GM21723 (cell line): ENCODE measurements at regions not wholly inside any gene's neighbourhood (a gene's known extent, or its start where the extent isn't known, plus 50 kb on each side); places are given as distances from the start of the nearest gene placed in this dataset.
"Not testable (repeated sequence)": the region's sequence is repeated elsewhere in the genome, so short reads cannot be mapped to it uniquely, and the experiment has no call there.

ENCODE experiments used
- ATAC-seq: cut with Tn5 transposase; IDR thresholded peaks from one replicate; pipeline ENCODE4 v1.9.1; 2021; ENCODE audit warnings: mild to moderate bottlenecking, moderate library complexity; ENCODE audit not compliant: unreplicated experiment

DNA sequence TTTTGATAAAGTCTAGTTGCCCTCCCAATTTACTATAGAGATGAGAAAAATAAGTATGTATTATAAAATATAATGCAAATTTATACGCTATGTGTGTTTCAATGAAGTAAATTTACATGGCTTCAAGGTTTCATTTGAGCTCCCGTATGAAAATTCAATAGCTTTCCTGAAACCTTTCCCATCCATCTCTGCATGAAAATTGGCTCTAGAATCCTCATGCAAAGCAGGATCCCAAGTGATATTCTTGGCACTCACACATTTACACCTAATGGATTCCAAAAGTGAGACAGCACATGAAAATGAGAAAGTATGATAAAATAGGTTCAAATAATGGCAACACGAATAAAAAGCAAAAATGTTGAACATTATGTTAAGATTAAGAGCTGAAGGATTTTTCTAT is 1595.8 kb upstream of the SEL1L start:
- no peak for ATAC-seq

DNA sequence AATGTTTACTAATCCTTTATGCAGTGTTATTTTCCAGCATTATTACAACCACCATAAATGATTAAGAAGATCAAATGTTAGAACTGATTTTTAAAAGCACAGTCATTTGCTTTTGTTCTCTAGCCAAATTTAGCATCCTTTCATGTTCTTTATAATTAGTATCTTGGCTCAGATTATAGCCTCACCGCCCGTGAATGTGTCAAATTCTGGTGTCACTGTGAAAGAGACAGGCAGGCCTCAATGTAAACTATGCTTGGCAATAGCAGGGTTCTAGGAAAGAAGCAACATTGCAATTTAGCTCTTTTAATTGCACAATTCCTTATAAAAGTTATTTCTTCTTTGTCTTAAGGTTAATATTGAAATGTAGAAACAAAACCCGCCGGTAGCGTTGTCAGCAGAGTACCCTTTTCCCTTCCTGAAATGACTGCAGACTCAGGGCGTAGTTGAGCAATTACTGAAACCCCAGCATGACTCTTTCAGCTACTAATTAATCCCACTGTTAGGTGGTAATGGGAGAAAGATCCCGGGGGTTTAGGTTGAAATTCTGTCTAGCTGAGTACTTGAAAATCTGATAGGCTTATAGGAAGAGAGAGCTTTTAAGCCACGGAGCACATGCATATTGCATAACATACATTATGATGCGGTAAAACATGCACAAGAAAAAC is 1600.5 kb upstream of the SEL1L start:
- ATAC-seq, result no peak

DNA sequence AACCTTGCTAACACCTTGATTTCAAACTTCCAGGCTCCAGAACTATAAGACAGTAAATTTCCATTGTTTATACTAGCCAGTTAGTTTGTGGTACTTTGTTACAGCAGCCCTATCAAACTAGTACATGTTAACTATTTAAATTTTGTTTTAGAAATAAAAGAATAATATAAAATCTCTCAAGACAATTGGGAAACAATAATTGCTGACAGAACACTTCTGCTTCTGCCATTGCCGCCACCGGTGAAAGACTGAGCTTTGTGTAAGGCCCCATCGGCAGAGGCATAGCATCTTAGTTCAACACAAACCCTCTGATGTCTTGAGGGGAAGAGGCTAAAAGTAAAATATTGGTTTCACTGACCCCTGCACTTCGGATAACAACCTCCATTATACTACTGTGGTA is 1607.1 kb upstream of the SEL1L start:
- ATAC-seq, result no peak

DNA sequence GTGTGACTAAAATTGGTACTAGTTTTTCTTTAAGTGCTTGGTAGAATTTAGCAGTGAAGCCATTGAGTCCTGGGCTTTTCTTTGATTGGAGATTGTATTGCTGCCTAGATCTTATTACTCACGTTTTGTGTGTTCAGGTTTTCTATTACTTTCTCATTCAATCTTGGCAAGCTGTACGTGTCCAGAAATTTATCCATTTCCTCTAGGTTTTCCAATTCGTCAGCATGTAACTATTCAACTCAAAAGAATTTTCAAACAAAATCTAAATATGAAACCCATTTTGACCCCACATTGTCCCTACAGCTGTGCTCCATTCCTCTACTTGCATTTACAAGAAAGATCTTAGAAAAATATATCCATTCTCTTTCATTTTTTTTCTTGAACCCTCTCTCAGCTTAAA is 1613.4 kb upstream of the SEL1L start:
- ATAC-seq, result no peak

DNA sequence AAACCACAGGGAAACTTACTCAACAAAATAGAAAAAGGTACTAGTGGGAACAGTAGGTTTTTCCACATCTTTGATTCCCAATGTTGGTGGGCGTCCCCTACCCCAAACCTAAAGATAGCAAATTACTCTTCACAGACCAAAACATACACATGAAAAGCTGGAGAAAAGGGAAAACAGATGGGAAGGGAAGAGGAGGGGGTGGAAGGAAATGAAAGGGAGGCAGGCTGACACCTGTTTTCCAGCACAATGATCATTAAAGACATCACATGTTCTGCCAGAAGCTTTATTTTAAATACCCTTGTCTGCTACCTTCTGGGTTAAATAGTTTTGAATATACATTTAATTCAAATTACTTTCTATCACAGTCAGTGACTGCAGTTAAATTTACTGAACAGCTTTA is 1617.9 kb upstream of the SEL1L start:
- ATAC-seq, result no peak

DNA sequence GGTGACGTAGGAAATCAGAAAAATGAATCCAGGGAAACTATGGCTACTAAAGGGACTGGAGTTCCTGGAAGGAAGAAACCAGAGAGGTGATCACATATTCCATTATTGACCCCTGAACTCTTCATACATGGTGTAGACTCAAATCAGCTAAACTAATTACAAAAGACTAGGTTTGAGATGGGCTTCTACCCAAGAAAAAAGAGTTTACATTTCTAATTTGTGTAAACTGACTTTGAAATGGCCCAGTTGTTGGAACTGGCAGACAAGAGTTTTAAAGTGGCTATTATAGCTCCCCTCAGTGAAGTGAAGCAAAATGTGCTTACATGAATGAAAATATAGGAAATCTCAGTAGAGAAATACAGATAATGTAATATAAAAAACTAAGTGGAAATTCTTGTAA is 1619.4 kb upstream of the SEL1L start:
- no peak for ATAC-seq

DNA sequence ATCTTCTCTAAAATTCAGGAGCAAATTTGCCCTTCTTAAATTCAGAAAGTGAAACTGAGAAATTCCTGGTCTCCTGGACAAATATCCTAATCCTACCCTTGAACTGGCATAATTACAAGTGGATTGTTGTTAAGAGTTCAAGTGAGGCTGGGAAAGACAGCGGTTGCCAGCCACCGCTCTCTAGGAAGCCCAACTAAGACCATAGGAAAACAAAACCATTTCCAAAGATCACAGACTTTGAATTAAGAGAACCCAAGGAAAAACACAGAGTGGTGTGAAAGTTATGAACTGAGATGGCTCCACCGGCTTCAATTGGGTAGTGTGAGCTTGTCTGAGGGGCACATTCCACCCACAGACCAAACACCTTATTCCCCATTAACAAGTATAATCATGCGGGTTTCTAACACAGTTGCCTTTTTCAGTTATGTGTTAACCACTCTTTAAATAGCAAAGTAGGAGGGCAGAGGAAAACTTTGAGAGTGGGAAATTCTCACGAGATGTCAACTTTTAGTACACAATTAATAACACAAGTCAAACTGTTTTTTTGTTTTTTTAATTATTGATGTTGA is 1628.8 kb upstream of the SEL1L start:
- ATAC-seq, result no peak

DNA sequence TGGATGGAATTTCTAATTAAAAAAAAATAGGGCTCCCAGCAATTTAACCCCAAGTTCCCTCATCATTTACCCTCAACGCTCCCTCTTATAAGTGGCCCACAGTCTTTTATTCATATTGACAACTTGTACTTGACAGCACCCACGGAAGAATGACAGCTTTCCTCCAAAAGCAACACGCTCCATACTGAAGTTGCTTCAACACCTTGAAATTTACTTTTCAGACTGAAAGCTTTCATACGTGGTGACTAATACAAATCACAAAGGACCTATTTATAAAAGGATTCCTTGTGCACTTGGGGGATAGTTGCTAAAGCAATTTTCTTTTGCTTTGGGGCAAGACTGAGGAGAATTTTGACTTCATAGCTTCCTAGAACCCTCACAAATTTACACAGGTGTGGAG is 1629.4 kb upstream of the SEL1L start:
- ATAC-seq, result no peak

DNA sequence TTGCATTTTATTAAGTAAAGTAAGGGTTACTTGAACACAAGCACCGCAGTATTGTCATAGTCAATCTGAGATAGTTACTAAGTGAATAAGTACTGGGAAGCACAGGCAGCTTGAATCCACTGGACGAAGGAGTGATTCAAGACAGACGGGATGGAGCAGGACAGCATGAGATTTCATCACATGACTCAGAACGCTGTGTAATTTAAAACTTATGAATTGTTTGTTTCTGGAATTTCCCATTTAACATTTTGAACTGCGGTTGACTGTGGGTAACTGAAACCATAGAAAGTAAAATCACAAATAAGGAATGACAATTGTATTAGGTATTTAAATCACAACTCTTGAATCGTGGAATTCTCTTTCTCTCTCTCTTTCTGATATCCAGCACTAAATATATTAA is 1630.4 kb upstream of the SEL1L start:
- no peak for ATAC-seq

DNA sequence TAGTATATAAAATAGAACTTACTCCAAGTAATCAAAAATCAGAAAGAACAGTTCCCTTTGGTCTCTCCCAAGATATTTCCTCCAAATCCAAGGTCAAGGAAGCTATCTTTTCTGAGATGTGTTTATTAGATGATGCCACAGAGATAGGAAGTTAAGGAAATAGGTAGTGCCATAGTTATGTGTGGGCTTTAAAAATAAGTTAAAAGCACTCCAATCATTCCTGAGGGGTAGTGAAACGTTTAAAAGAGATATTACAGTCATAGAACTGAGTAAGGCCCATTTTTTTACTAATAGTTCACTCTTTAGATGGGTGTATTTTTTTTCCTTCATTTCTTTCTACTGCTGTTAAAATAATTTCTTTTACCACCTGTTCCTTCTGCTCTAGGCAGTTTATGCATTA is 1630.9 kb upstream of the SEL1L start:
- no peak for ATAC-seq

DNA sequence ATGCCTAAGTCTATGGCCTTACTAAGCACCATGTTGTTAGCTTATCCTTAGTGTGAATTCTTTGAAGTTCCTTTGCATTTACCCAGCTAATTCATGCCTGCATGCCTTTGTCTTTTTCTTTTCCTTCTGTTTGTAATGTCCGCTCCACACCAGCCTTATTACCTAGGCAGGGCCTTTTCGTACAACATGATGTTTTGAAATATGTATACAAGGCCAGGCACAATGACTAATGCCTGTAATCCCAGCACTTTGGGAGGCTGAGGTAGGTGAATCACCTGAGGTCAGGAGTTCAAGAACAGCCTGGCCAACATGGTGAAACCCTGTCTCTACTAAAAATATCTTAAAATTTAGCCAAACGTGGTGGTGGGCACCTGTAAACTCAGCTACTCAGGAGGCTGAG is 1636.5 kb upstream of the SEL1L start:
- no peak for ATAC-seq

DNA sequence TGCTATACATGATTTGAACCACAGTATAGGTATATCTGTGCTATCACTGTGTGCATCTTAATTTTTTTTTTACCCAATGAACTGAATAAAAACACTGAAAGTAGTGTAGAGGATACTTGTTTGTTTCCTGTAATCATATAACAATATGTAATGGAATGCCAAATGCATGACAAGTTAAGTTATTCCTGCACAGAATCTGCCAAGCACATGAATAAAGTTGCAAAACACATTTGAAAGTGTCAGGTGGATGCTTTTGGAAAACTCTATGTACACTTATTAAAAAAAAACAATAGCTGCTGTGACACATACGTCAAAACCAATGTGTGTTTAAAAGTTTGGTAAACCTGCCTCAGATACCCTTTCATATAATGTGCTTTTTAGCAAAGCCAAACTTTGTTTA is 1638.1 kb upstream of the SEL1L start:
- no peak for ATAC-seq

DNA sequence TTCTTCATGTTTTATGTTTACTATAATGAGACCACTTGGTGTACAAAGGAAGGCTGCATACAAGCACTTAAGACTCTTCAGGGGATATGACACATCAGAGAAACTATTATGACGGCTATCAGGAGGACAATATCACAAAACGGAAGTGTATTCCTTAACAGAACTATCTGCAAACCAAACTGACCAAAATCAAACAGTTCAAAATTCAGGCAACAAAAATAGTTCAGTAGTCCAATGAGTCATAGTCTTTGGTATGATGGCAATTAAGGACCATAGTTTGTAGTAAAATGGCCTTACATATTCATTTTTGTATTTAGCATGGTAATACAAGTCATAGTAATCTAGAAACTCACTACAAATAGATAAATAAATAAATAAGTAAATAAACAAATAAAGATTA is 1638.7 kb upstream of the SEL1L start:
- no peak for ATAC-seq

DNA sequence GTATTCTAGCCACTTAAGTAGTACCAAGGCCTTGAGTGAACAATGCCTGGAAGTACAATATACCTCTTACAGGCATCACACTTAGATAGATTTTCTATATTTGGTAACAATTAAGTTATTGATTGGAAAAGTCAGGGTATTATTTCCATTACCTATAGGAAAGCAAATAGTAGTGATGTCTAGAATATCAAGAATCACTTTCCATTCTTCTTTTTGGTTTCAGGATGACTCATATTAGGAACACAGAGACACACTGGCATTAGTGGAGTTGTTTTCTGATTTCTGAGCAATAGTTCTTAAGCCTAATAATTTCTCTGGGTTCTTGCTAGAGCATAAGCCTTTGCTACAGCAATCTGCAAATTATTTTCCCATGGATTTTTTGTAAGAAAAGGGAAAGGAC is 1640.0 kb upstream of the SEL1L start:
- no peak for ATAC-seq

DNA sequence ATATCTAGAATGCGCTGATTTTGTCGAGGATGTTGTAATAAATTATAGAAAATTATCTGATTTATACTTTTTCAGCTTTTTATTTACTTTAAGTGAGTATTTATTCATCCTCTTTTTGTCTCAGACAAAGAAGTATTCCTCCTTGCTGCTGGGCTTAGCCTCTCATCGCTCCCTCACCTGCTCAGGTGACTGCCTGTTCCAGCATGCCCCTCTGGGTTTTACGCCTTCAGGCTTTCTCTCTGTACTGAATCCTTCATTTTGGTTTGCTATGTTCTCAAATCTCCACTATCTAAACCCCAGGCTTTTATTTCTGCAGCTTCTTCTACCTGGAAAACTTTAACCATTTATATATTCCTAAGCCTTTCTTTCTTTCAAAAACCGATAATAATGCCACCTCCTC is 1650.9 kb upstream of the SEL1L start:
- no peak for ATAC-seq

DNA sequence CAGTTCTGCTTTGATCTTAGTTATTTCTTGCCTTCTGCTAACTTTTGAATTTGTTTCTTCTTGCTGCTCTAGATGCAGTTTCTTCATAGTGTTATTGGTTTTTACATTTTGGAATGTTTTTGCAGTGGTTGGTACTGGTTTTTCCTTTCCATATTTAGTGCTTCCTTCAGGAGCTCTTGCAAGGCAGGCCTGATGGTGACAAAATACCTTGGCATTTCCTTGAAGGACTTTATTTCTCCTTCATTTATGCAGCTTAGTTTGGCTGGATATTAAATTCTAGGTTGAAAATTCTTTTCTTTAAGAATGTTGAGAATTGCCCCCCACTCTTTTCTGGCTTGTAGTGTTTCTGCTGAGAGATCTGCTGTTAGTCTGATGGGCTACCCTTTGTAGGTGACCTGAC is 1654.7 kb upstream of the SEL1L start:
- not testable (repeated sequence) for ATAC-seq

DNA sequence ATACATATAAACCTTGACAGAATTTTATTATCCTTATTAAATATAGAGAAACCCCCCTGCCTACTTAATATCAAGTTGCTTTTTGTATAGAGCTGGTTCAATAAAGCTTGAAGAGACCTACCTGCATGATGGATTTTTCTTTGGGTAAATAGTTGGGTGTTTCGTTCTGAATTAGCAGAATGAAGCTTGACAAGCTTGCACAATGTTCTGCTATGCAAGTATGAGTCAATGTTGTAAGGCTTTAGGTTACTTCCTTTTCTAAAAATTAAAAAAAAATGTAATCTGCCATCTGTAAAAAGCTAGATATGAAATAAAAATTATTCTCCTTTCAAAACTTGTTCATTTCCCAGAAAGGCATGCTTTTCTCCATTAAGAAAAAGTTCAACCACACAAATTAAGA is 1662.6 kb upstream of the SEL1L start:
- no peak for ATAC-seq

DNA sequence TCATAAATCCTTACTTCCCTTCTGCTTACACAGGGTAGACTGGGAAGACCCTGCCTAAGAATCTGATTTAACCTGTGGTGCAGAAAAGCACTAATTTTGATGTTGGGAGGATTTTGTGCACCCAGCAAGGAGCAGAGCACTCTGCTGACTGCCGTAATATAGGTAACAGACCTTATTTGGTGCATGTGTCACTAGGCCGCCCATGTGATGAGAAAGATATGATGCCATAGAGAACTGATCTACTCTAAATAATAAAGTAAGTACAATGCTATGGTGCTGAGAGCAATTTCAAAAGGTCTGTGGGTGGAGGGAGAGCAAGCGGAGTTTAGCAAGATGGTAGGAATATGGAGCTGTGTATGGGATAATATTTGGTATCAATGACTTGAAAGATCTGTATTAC is 1663.6 kb upstream of the SEL1L start:
- ATAC-seq, result no peak

DNA sequence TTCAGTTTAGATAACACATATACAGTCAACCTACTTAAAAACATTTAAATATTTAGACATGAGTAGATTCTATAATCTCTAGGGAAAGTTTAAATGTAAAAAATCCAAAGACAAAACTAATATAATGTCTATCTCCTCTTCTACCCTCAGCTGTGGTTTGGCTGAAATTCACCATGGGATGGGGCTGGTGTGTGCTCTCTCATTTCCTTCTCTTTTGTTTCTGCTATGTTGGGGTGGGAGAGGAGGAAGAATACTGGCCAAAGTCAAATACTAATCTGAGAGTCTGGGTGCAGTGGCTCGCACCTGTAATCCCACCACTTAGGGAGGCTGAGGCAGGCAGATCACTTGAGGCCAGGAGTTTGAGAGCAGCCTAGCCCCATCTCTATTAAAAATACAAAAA is 1673.9 kb upstream of the SEL1L start:
- no peak for ATAC-seq

DNA sequence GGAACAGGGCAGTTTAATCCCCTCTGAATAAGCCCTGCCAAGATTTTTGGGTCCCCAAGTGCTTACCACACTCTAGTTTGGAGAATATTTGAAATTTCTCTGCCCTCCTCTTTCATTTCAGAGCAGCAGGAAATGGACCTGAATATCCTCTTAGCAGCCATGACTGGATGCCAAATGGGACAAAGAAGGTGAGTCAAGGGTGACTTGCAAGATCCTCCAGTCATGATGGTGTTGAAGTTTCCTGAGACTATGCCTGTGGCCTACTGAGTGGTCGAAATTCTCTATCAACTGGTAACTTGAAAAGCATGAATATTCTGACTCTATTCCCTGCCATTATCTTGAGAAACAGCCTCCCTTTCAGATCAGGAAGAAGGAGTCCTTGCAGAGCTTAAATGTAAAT is 1674.7 kb upstream of the SEL1L start:
- no peak for ATAC-seq

DNA sequence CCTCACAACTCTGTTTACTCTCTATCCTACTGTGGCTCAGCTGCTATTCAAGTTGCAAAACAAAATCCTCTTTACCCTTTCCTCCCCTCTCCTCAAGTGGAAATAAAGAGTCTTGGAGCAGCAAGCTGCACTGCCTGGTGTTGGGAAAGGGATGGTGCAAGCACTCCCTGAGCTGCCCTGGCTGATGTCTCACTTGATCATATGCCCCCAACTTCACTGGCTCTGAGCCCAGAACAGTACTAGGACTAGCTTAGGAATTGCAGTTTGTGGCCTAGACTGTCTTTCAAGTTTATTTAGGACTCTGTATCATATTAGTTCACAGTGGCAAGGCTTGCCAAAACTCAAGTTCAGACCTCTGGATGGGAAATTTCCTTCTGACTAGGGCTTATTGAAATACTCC is 1683.8 kb upstream of the SEL1L start:
- ATAC-seq, result no peak

DNA sequence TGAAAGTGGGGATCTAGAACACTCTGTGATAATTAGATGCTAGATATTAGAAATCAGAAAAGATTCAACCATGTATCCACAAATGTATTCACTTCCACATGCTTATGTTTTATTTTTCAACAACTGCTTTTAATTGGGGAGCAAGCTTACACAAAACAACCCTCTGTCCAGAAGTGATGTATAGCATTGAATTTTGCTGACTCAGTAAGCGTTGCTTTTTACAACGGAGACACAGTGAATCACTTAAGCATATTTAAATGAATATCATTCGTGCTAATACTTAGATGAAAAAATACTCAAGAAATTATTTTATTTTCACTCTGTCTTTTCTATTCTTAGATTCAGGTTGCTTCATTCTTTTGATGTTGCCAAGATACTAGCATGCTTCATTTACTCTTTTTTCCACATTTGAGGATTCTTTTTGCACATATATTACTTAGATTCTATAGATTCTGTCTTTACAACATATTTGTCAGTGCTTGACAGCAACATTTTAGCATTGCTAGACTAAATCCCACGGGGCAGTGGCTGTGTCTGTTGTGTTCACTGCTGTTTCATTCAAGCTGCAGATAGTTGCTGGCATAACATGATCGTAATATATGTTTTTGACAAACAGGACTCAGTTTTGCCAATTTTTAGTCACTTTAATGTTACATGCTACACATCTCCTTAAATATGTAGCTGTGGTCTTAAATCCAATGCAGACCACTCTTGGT is 1714.4 kb upstream of the SEL1L start:
- no peak for ATAC-seq

DNA sequence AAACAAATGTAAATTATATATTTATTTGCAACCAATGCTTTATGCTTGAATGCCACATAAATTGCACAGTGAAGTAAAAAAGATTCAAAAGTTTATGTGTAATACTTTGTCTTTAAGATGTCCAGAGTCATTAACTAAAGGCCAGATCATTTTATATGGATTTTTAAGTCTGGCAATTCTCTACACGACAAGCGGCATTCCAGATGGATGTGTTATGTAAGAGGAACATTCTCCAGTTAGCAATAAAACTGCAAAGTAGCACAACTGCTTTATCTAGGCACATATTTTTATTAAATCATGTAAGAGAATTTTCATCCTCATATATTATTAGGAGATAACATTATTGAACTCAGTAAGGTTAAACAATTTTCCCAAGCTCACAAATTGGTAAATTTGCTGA is 1717.7 kb upstream of the SEL1L start:
- ATAC-seq, result no peak
